GM12878 (cell line): ENCODE measurements at regions not wholly inside any gene's neighbourhood (a gene's known extent, or its start where the extent isn't known, plus 50 kb on each side); places are given as distances from the start of the nearest gene placed in this dataset.
"Not testable (repeated sequence)": the region's sequence is repeated elsewhere in the genome, so short reads cannot be mapped to it uniquely, and the experiment has no call there.

Source experiments
- ATAC-seq: fragments of 200-7000 bp; cut with Tn5 transposase; 3 replicates; pipeline ENCODE4 v1.9.1; 2020; ENCODE audit warnings: mild to moderate bottlenecking, moderate library complexity
- BruUV-seq: library from RNA; stranded (reverse); fragments of 400-500 nt; replicated peaks from 2 replicates; lab custom pipeline; 2021; lab: Mats Ljungman, UMichigan
- CTCF ChIA-PET: fragments of 300-600 bp; sonication (Branson Sonifier 250); formaldehyde crosslinking; extraction: SDS; loops from one replicate; lab custom pipeline; 2021; ENCODE audit warnings: inconsistent platforms; lab: Yijun Ruan, JAX
- POLR2A ChIA-PET: fragments of 350-600 bp; formaldehyde crosslinking; extraction: SDS; loops from one replicate; lab custom pipeline; 2021; ENCODE audit warnings: inconsistent platforms; lab: Charles Lee
- RAD21 ChIA-PET: fragments of 300-600 bp; sonication (Branson Sonifier 250); formaldehyde crosslinking; loops from one replicate; lab custom pipeline; 2023; ENCODE audit warnings: antibody characterized with exemption; ENCODE audit not compliant: unreplicated experiment; lab: Charles Lee
- SMC1A ChIA-PET: fragments of 300-600 bp; sonication (Branson Sonifier 250); formaldehyde crosslinking; loops from one replicate; lab custom pipeline; 2023; ENCODE audit not compliant: unreplicated experiment, uncharacterized antibody; lab: Charles Lee
- DNase-seq: peaks from one replicate; pipeline ENCODE4 v3.0.0-alpha.2; 2011; ENCODE audit warnings: low read depth, low spot score
- FAIRE-seq: peaks from 3 replicates; lab custom pipeline; 2011; peaks lifted over from hg19 to GRCh38; lab: Jason Lieb, UNC
- H2AFZ ChIP-seq: 2 replicates; pipeline ENCODE4 v1.6.0; 2011; ENCODE audit warnings: low read depth, low read length, control low read depth; ENCODE audit not compliant: control insufficient read depth
- H3K27ac ChIP-seq: 2 replicates; pipeline ENCODE4 v1.5.1; 2011; ENCODE audit warnings: control low read depth; ENCODE audit not compliant: control insufficient read depth, insufficient read depth
- H3K27me3 ChIP-seq, 2 experiments: replicated peaks in 1 of 2; 2 replicates each; pipeline versions ENCODE4 v1.6.0 to v1.6.1; 2011; ENCODE audit warnings: low read length in 1 of 2; ENCODE audit not compliant: control insufficient read depth in 2 of 2, insufficient read depth in 2 of 2
- H3K36me3 ChIP-seq, 2 experiments: 2 replicates each; pipeline ENCODE4 v1.5.1; 2011; ENCODE audit warnings: low read length in 1 of 2; ENCODE audit not compliant: control insufficient read depth in 2 of 2, insufficient read depth in 2 of 2
- H3K4me1 ChIP-seq: 2 replicates; pipeline ENCODE4 v1.6.1; 2011; ENCODE audit warnings: mild to moderate bottlenecking, low read length, moderate library complexity, mixed read lengths; ENCODE audit not compliant: control insufficient read depth, insufficient read depth
- H3K4me2 ChIP-seq: 2 replicates; pipeline ENCODE4 v1.6.0; 2011; ENCODE audit warnings: control low read depth; ENCODE audit not compliant: control insufficient read depth, insufficient read depth
- H3K4me3 ChIP-seq: fragments of 200-600 bp; sonication (generic); 2 replicates; pipeline ENCODE4 v1.5.1; 2016
- H3K79me2 ChIP-seq: 2 replicates; pipeline ENCODE4 v1.6.0; 2011; ENCODE audit warnings: low read length; ENCODE audit not compliant: control insufficient read depth, insufficient read depth
- H3K9ac ChIP-seq: 2 replicates; pipeline ENCODE4 v1.8.0; 2011; ENCODE audit warnings: low read length, control low read depth, mixed read lengths; ENCODE audit not compliant: control insufficient read depth, insufficient read depth
- H3K9me3 ChIP-seq: replicated peaks from 3 replicates; pipeline ENCODE4 v1.5.1; 2011; ENCODE audit warnings: mild to moderate bottlenecking, low read length; ENCODE audit not compliant: control insufficient read depth, insufficient read depth
- H4K20me1 ChIP-seq: 2 replicates; pipeline ENCODE4 v1.6.0; 2011; ENCODE audit not compliant: control insufficient read depth, insufficient read depth
- WGBS: methylation state at CpG from one replicate; pipeline ENCODE4 v1.1.6; 2016; ENCODE audit warnings: low lambda C conversion rate; ENCODE audit not compliant: insufficient replicate concordance, insufficient coverage; ENCODE audit errors: missing lambda C conversion rate; 5-methylcytosine and 5-hydroxymethylcytosine counted together
- in situ Hi-C: fragments of 300-500 bp; cut with MboI; formaldehyde crosslinking; loops from 9 replicates; pipeline ENCODE4 v1.14.3; 2018; ENCODE audit warnings: mixed read lengths
- intact Hi-C: fragments of 100-400 bp; cut with micrococcal nuclease; formaldehyde crosslinking; loops from one replicate; pipeline ENCODE4 v1.14.2; 2022; ENCODE audit not compliant: unreplicated experiment

DNA sequence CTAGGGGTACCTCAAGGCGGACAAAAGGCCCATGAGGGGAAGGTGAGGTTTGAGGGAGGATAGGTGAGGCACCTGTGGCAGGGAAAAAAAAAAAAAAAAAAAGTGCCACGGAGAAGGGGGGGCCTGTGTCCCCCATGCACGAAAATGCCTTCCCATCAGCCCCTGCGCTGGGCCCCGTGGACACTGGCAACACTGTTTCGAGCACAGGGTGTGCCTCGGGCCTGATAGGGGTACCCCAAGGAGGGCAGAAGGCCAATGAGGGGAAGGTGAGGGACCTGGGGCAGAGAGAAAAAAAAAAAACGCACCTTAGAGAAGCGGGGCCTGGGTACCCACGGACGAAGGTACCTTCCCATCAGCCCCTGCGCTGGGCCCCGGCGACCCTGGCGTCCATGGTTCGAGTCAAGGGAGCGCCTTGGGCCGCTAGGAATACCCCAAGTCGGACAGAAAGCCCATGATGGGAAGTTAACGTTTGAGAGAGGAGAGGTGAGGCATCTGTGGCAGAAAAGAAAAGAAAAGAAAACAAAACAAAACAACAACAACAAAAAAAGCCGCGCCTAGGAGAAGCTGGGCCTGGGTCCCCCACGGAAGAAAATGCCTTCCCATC is 190.0 kb downstream of the POTEM start:
- DNase-seq, POLR2A ChIA-PET, H3K9ac ChIP-seq, H3K27me3 ChIP-seq, RAD21 ChIA-PET, SMC1A ChIA-PET, H3K79me2 ChIP-seq, H3K4me1 ChIP-seq, in situ Hi-C loops, H3K4me2 ChIP-seq, H3K27ac ChIP-seq, H3K4me3 ChIP-seq, intact Hi-C loops, H3K36me3 ChIP-seq, FAIRE-seq, H4K20me1 ChIP-seq, H3K9me3 ChIP-seq, H2AFZ ChIP-seq, BruUV-seq, ATAC-seq, CTCF ChIA-PET: not testable (repeated sequence)
- 49% methylated on average over 8 of the region's 23 CpGs for WGBS

GRCh38 chr14:19158012-19158411 is 190.8 kb downstream of the POTEM start:
- H3K4me1 ChIP-seq, H4K20me1 ChIP-seq, H3K79me2 ChIP-seq, H2AFZ ChIP-seq, RAD21 ChIA-PET, SMC1A ChIA-PET, H3K9ac ChIP-seq, H3K36me3 ChIP-seq, FAIRE-seq, CTCF ChIA-PET, ATAC-seq, H3K4me3 ChIP-seq, H3K27ac ChIP-seq, POLR2A ChIA-PET, H3K9me3 ChIP-seq, DNase-seq, intact Hi-C loops, H3K4me2 ChIP-seq, in situ Hi-C loops, H3K27me3 ChIP-seq, BruUV-seq: not testable (repeated sequence)
- WGBS, result 64% methylated on average over 8 of the region's 21 CpGs

- WGBS, result 38% methylated on average over 6 of the region's 18 CpGs
- FAIRE-seq, intact Hi-C loops: not testable (repeated sequence)
Observed at GRCh38 chr14:19158588-19158987, 191.4 kb downstream of the POTEM start.

DNA sequence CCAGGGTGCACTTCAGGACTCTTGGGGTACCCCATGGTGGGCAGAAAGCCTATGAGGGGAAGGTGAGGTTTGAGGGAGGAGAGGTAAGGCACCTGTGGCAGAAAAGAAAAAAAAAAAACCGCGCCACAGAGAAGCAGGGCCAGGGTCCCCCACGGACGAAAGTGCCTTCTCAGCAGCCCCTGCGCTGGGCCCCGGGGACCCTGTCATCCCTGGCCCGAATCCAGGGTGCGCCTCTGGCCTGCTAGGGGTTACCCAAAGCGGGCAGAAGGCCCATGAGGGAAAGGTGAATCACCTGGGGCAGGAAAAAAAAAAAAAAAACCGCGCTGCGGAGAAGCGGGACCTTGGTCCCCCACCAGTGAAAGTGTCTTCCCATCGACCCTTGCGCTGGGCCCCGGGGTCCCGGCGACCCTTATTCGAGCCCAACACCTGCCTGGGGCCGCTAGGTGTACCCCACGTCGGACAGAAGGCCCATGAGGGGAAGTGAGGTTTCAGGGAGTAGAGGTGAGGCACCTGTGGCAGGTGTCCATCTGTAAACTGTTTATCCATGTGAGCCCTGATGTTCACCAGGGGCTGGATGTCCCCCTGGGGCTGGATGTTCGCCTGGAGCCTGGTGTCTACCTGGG is 191.9 kb downstream of the POTEM start:
- ATAC-seq, RAD21 ChIA-PET, H3K9me3 ChIP-seq, CTCF ChIA-PET, SMC1A ChIA-PET, H3K79me2 ChIP-seq, H3K36me3 ChIP-seq, H3K9ac ChIP-seq, H3K27me3 ChIP-seq, H3K27ac ChIP-seq, POLR2A ChIA-PET, H3K4me3 ChIP-seq, in situ Hi-C loops, H3K4me1 ChIP-seq, H3K4me2 ChIP-seq, H4K20me1 ChIP-seq, DNase-seq, BruUV-seq, intact Hi-C loops, FAIRE-seq, H2AFZ ChIP-seq: not testable (repeated sequence)
- 34% methylated on average over 7 of the region's 23 CpGs for WGBS

More at GRCh38 chr14:19158588-19158987, 191.4 kb downstream of the POTEM start:
- BruUV-seq, ATAC-seq, POLR2A ChIA-PET, in situ Hi-C loops, RAD21 ChIA-PET, H3K9ac ChIP-seq, SMC1A ChIA-PET, H3K27ac ChIP-seq, H3K79me2 ChIP-seq, H3K27me3 ChIP-seq, H3K9me3 ChIP-seq, H3K4me2 ChIP-seq, H3K36me3 ChIP-seq, H4K20me1 ChIP-seq, H3K4me3 ChIP-seq, CTCF ChIA-PET, H3K4me1 ChIP-seq, H2AFZ ChIP-seq, DNase-seq: not testable (repeated sequence)
